Neural progenitor cell (in vitro differentiated cells): ENCODE measurements at regions not wholly inside any gene's neighbourhood (a gene's known extent, or its start where the extent isn't known, plus 50 kb on each side); places are given as distances from the start of the nearest gene placed in this dataset.

ENCODE experiments used
- CTCF ChIP-seq: fragments of 200-600 bp; sonication (generic); IDR thresholded peaks from 2 replicates; pipeline ENCODE4 v1.5.1; 2017; ENCODE audit warnings: antibody characterized with exemption, mild to moderate bottlenecking
- EZH2 ChIP-seq: fragments of 200-600 bp; sonication (generic); IDR thresholded peaks from 2 replicates; pipeline ENCODE4 v1.6.1; 2017; ENCODE audit warnings: antibody characterized with exemption, mild to moderate bottlenecking, moderate library complexity

- no peak for TF ChIP-seq CTCF
- no peak for TF ChIP-seq EZH2
Measured at GRCh38 chr15:26214290-26214689, 351.2 kb upstream of the ATP10A start.
